HG03135 (cell line): ENCODE measurements at regions not wholly inside any gene's neighbourhood (a gene's known extent, or its start where the extent isn't known, plus 50 kb on each side); places are given as distances from the start of the nearest gene placed in this dataset.
"Not testable (repeated sequence)": the region's sequence is repeated elsewhere in the genome, so short reads cannot be mapped to it uniquely, and the experiment has no call there.

Source experiments
- ATAC-seq: cut with Tn5 transposase; IDR thresholded peaks from one replicate; pipeline ENCODE4 v1.9.1; 2021; ENCODE audit warnings: mild to moderate bottlenecking, moderate library complexity; ENCODE audit not compliant: unreplicated experiment

- ATAC-seq: no peak
Measured at GRCh38 chr3:152658977-152659720, 175.8 kb upstream of the P2RY1 start.

- no peak for ATAC-seq
Measured at GRCh38 chr3:152662157-152662556, 172.8 kb upstream of the P2RY1 start.

GRCh38 chr3:152664766-152665165 lies 170.2 kb upstream of the P2RY1 start:
- no peak for ATAC-seq

- no peak for ATAC-seq
Measured at GRCh38 chr3:152667267-152667666, 167.7 kb upstream of the P2RY1 start.

GRCh38 chr3:152669560-152669959 lies 165.4 kb upstream of the P2RY1 start:
- no peak for ATAC-seq

- ATAC-seq: no peak
Measured at GRCh38 chr3:152671446-152672319, 163.2 kb upstream of the P2RY1 start.

- no peak for ATAC-seq
Measured at GRCh38 chr3:152672320-152672649, 162.6 kb upstream of the P2RY1 start.

GRCh38 chr3:152676810-152677379 lies 158.0 kb upstream of the P2RY1 start:
- no peak for ATAC-seq

GRCh38 chr3:152677491-152677890 lies 157.4 kb upstream of the P2RY1 start:
- no peak for ATAC-seq

- no peak for ATAC-seq
Measured at GRCh38 chr3:152682477-152682876, 152.5 kb upstream of the P2RY1 start.

GRCh38 chr3:152683521-152683999 lies 151.4 kb upstream of the P2RY1 start:
- no peak for ATAC-seq

GRCh38 chr3:152684279-152684678 lies 150.7 kb upstream of the P2RY1 start:
- no peak for ATAC-seq

GRCh38 chr3:152688313-152688712 lies 146.6 kb upstream of the P2RY1 start:
- ATAC-seq: no peak

- not testable (repeated sequence) for ATAC-seq
Measured at GRCh38 chr3:152692326-152692725, 142.6 kb upstream of the P2RY1 start.

- ATAC-seq: not testable (repeated sequence)
Measured at GRCh38 chr3:152693521-152694250, 141.2 kb upstream of the P2RY1 start.

GRCh38 chr3:152695840-152696239 lies 139.1 kb upstream of the P2RY1 start:
- no peak for ATAC-seq

GRCh38 chr3:152696962-152697361 lies 138.0 kb upstream of the P2RY1 start:
- ATAC-seq: no peak

- ATAC-seq: no peak
Measured at GRCh38 chr3:152703245-152703890, 131.6 kb upstream of the P2RY1 start.

- no peak for ATAC-seq
Measured at GRCh38 chr3:152706991-152707713, 127.8 kb upstream of the P2RY1 start.

GRCh38 chr3:152709659-152710058 lies 125.3 kb upstream of the P2RY1 start:
- no peak for ATAC-seq
